Fibroblast of mammary gland (primary cell): ENCODE measurements at regions not wholly inside any gene's neighbourhood (a gene's known extent, or its start where the extent isn't known, plus 50 kb on each side); places are given as distances from the start of the nearest gene placed in this dataset.

ENCODE experiments used
- DNase-seq: peaks from one replicate; pipeline ENCODE4 v3.0.0-alpha.2; 2010; ENCODE audit warnings: low read depth
- H3K4me3 ChIP-seq: 2 replicates; pipeline ENCODE4 v1.5.1; 2011; ENCODE audit warnings: low read depth, mild to moderate bottlenecking, low read length, moderate library complexity; ENCODE audit not compliant: control insufficient read depth
- TF ChIP-seq, protein P1 (sequence below): conservative IDR thresholded peaks from 2 replicates; pipeline ENCODE4 v1.5.1; 2011; ENCODE audit warnings: low read depth, low read length, inconsistent platforms; ENCODE audit not compliant: control insufficient read depth, insufficient read depth

DNA sequence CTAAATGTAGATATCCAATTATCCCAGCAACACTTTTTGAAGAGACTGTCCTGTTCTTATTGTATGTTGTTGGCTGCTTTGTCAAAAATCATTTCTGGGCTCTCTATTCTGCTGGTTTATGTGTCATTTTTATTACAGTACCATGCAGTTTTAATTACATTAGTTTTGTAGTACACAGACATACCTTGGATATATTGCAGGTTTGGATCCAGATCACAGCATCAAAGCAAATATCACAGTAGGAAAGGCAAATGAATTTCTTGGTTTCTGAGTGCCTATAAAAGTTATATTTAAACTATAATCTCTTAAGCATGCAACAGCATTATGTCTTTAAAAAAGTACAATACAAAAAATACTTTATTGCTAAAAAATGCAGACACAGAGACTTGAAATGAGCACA lies 564.2 kb upstream of the MIR17HG start:
- no peak overlapping the region for H3K4me3 ChIP-seq
- no peak for DNase-seq
- TF ChIP-seq, protein P1, sequence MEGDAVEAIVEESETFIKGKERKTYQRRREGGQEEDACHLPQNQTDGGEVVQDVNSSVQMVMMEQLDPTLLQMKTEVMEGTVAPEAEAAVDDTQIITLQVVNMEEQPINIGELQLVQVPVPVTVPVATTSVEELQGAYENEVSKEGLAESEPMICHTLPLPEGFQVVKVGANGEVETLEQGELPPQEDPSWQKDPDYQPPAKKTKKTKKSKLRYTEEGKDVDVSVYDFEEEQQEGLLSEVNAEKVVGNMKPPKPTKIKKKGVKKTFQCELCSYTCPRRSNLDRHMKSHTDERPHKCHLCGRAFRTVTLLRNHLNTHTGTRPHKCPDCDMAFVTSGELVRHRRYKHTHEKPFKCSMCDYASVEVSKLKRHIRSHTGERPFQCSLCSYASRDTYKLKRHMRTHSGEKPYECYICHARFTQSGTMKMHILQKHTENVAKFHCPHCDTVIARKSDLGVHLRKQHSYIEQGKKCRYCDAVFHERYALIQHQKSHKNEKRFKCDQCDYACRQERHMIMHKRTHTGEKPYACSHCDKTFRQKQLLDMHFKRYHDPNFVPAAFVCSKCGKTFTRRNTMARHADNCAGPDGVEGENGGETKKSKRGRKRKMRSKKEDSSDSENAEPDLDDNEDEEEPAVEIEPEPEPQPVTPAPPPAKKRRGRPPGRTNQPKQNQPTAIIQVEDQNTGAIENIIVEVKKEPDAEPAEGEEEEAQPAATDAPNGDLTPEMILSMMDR, result no peak

DNA sequence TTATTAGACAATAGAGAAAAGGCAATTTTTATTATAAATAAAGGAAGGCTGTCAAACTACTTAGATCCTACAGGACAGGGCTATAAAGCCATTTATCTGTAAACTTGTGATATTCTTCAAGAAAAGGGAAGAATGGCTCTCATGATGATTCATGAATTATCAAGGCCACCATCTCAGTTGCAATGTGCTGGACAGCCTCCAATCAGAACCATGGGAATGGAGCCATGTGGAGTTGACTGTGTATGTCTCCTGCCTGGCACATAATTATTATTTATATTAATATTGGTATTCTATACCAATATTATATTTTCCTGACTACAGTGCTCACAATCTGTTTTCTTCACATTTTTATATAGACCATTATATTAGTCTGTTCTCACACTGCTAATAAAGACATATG lies 560.5 kb upstream of the MIR17HG start:
- H3K4me3 ChIP-seq, result no peak overlapping the region
- DNase-seq, result no peak
- TF ChIP-seq, protein P1, result no peak

DNA sequence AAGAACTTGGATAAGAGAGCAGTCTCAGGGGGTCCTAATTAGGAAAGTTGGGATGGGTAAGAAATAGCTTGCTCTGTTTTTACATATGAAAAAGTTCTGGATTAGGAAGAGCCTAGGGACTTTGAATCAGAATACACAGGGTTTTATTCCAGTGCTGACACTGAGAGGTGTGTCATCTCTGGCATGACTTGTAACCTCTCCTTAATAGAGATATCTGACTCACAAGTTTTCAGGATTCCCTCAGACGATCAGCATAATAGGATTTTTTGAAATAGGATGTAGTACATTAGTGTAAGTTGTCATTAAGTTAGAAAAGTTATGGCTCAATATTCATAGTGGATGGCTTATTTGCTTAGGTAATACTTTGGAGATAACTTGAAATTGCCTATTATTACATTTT lies 555.2 kb upstream of the MIR17HG start:
- peak; percentile 29 for DNase-seq
- no peak overlapping the region for H3K4me3 ChIP-seq
- TF ChIP-seq, protein P1, result no peak

DNA sequence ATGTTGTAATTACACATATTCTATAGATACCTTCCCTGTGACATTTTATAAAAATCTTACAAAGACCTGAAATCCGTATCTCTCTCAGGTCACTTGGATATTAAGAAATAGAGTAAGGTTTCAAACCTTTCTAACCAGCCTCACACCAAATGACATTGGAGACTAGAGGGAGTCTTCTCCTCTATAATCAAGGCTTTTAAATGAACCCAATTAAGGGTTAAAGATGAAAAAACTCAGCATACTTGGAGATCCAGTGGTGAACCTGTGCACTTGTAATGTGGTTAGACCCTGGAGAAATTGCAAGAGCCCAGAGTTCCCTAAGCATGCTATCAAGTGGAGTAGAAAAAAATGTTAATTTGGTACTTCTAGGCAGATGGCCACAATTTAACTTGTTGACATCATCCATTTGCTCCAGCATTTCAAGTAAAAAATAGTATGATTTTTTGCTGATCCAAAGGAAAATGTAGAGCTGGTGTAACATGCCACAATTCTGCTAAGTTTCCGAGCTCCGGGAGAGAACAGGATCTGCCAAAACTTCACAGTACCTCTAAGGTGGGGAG lies 554.1 kb upstream of the MIR17HG start:
- TF ChIP-seq, protein P1, result no peak
- DNase-seq, result no peak
- no peak overlapping the region for H3K4me3 ChIP-seq

DNA sequence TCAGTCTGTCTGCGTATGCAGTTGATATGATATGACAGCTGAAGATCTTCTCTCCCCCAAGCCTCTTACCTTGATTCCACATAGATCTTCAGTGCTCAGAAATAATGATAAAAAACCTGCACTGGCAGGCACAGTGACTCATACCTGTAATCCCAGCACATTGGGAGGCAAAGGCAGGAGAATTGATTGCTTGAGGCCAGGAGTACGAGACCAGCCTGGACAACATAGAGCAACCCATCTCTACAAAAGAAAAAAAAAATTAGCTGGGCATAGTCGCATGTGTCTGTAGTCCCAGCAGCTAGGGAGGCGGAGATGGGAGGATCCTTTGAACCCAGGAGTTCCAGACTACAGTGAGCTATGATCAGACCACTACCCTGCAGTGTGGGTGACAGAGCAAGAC lies 551.0 kb upstream of the MIR17HG start:
- no peak overlapping the region for H3K4me3 ChIP-seq
- TF ChIP-seq, protein P1, result no peak
- no peak for DNase-seq

DNA sequence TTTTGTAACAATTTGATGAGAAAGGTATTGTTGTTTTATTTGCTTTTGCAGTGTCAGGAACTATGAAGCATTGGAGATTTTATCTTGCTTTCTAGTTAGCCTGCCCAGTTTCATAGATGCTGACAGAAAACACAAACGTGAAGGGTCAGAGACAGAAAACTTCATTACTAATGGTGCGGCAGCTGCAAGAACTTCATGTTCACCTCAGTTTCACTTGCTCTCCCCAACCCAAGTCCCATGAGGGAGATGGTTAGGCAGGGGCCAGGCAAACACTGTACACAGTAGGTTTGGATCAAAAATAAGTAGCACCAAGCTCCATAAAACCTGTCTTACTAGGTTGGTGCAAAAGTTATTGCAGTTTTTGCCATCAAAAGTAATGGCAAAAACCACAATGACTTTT lies 550.2 kb upstream of the MIR17HG start:
- DNase-seq, result no peak
- no peak overlapping the region for H3K4me3 ChIP-seq
- TF ChIP-seq, protein P1, result no peak

DNA sequence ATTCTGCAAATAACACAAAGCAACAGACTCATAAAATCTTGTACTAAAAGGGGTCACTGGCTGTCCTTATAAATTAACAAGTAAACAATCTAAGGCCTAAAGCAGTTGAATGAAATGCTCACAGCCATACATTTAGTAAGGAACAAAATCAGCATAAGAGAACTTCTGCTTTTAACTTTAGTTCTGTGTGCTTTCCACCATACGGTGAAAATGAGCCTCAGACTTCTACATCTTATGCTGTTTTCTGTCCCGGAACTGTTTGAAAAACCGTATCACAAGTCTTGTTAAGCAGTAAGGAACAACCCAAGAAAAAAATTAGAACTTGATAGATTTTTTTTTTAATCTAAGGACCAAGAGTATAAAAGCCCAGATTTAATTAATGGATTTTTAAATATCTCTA lies 549.1 kb upstream of the MIR17HG start:
- DNase-seq, result no peak
- TF ChIP-seq, protein P1, result no peak
- no peak overlapping the region for H3K4me3 ChIP-seq
